ENCODE measurements at regions not wholly inside any gene's neighbourhood (a gene's known extent, or its start where the extent isn't known, plus 50 kb on each side); places are given as distances from the start of the nearest gene placed in this dataset.

GRCh38 chr2:140178234-140178633 lies 1398.0 kb upstream of the NXPH2 start:
- H3K4me3 ChIP-seq (replicated peaks in 1 of 3; ENCODE audit: insufficient read depth in 1 of 3, low read depth in 1 of 3, low read length in 3 of 3): no peak overlapping the region
- dilution Hi-C loops (cut with MboI; ENCODE audit: extremely low pct_ligation_motif_present, low sequenced_read_pairs) (no loop called here), intact Hi-C loops (cut with micrococcal nuclease) (loop anchor here (10.0 kb wide), 2 partner anchors 687 to 1957 kb away; partner anchors contain the start of gene LRP1B)
- DNase-seq (ENCODE audit: low read depth, low spot score) (no peak), FAIRE-seq (no peak)
- no peaks in the 10 kb centered on the region for H3K79me2 ChIP-seq (ENCODE audit: control insufficient read depth, insufficient read depth, low read length)
- no TSS peak for BruUV-seq (replicated peaks)
- H3K4me1 ChIP-seq (ENCODE audit: control insufficient read depth, extremely low read depth, insufficient read depth, low read length): no peaks in the 10 kb centered on the region
- ChIA-PET CTCF (no interaction called here), POLR2A (no interaction called here)
- H3K9me3 ChIP-seq (replicated peaks; ENCODE audit: control insufficient read depth, insufficient read depth, low read length): no peaks in the 10 kb centered on the region
- no peak overlapping the region for H3K9ac ChIP-seq (replicated peaks; ENCODE audit: extremely low read depth, insufficient read depth, low read length)
- TF ChIP-seq CTCF (IDR thresholded peaks at IDR 0.05; ENCODE audit: extremely low read depth in 1 of 2, insufficient read depth in 1 of 2, low read depth in 1 of 2, low read length in 2 of 2): no peak
- no peak for TF ChIP-seq JUN (IDR thresholded peaks at IDR 0.05; ENCODE audit: borderline replicate concordance, insufficient read depth, insufficient read length, low read depth)
- TF ChIP-seq EZH2 (IDR thresholded peaks at IDR 0.05; ENCODE audit: borderline replicate concordance, low read depth, low read length, severe bottlenecking): no peak
- no peak for TF ChIP-seq GATA2 (IDR thresholded peaks at IDR 0.05; ENCODE audit: insufficient read depth, insufficient read length, low read depth, low read length)
- TF ChIP-seq POLR2A (IDR thresholded peaks at IDR 0.05; ENCODE audit: low read depth, low read length): no peak
- no peak for TF ChIP-seq POLR2AphosphoS5 (IDR thresholded peaks at IDR 0.05; ENCODE audit: insufficient read depth, low read depth, low read length)
- no peak for TF ChIP-seq MYC (IDR thresholded peaks at IDR 0.05; ENCODE audit: low read depth, low read length)
- no peak for TF ChIP-seq FOS (IDR thresholded peaks at IDR 0.05; ENCODE audit: borderline replicate concordance, insufficient read depth, low read length)
- H4K20me1 ChIP-seq (replicated peaks; ENCODE audit: control insufficient read depth, extremely low read depth, insufficient read depth, low read length): no peaks in the 10 kb centered on the region
- H3K36me3 ChIP-seq (ENCODE audit: control insufficient read depth in 2 of 2, extremely low read depth in 1 of 2, insufficient read depth in 2 of 2, low read length in 2 of 2): no peaks in the 10 kb centered on the region
- no peak overlapping the region for H3K27ac ChIP-seq (ENCODE audit: insufficient read depth, low read depth, low read length)
- no peak overlapping the region for H3K4me2 ChIP-seq (ENCODE audit: insufficient read depth, low read length)
- no peaks in the 10 kb centered on the region for H3K27me3 ChIP-seq (ENCODE audit: control insufficient read depth in 2 of 2, insufficient read depth in 2 of 2, low read length in 2 of 2)
- H3K9me1 ChIP-seq (replicated peaks; ENCODE audit: control insufficient read depth, extremely low read depth, insufficient read depth, low read length): no peaks in the 10 kb centered on the region
- no peak overlapping the region for H2AFZ ChIP-seq (ENCODE audit: low read depth, low read length)
